ENCODE measurements at regions not wholly inside any gene's neighbourhood (a gene's known extent, or its start where the extent isn't known, plus 50 kb on each side); places are given as distances from the start of the nearest gene placed in this dataset.

DNA sequence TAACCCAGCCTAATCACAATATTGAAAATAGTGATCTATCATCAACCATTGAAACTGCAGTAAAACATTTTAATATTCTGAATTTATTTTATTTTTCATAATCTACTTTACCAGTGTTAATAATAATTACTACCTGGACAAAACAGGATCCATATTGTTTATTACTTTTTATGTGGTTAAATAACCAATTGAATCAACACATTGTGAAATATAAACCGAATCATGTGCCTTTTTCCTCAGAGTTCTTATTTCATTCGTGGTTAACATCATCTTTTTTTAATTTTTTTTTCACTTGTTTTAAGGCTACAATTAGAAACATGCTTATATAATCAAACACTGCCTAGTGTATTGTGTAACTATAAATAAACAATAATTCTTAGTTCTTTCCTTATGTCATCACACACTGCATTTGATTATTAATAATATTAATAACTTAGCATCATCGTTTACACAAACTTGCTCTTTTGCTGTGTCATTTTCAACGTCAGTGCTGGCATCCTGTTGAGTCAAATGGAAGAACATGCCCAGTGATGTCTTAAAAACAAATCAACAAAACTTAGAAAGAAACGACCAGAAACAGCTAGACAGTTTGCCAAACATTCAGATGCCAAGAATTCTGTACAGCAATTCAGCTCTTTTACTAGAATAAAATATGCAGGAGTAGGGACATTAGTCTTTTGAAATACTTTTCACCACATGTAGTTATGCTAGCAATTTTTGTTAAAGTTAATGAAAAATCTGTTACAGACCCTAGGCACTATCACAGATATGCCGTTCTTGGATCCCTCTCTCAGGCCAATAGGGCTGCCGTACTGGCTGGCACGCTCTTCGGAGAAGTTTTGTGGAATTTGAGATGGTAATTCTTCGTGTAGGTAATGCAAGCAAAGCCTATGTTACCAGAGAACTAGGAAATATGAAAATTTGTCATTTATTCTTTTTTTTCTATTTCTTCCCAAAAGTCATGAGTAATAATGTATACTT is 330.4 kb upstream of the SEMA3A start:
- no peak for TF ChIP-seq FOXM1 (IDR thresholded peaks at IDR 0.05; ENCODE audit: low read depth)
- H3K4me2 ChIP-seq: no peak overlapping the region
- ChIA-PET POLR2A (no interaction called here), CTCF (no interaction called here)
- no peaks in the 10 kb centered on the region; the same call in 1 of the 2 replicates for H3K9me2 ChIP-seq
- no peaks in the 10 kb centered on the region for H3K9me3 ChIP-seq
- no peak overlapping the region for H3K4me3 ChIP-seq (ENCODE audit: low read depth in 2 of 2, low read length in 1 of 2)
- H4K20me1 ChIP-seq (ENCODE audit: insufficient read depth): no peaks in the 10 kb centered on the region
- no peaks in the 10 kb centered on the region for H3F3A ChIP-seq (replicated peaks; ENCODE audit: insufficient read depth)
- H3K9ac ChIP-seq: no peak overlapping the region
- no peaks in the 10 kb centered on the region for H3K79me2 ChIP-seq (ENCODE audit: insufficient read depth)
- no peaks in the 10 kb centered on the region for H3K27me3 ChIP-seq (ENCODE audit: insufficient read depth)
- H3K4me1 ChIP-seq (ENCODE audit: control insufficient read depth in 1 of 2, insufficient read depth in 2 of 2, low read depth in 1 of 2, low read length in 1 of 2): peaks cover 0 to 9% of the 10 kb centered on the region in 2 experiments; a peak in 2 of 4 replicates
- 0 out of 2 replicates have a peak overlapping the region, but pooled peaks have one; percentile 0 for H2AFZ ChIP-seq (ENCODE audit: low read depth)
- no peak for DNase-seq
- no peak overlapping the region; a peak in 1 of 4 replicates for H3K27ac ChIP-seq (ENCODE audit: low read depth in 2 of 2, low read length in 1 of 2)
- WGBS (ENCODE audit: low lambda C conversion rate): 80% methylated on average over 10 of the region's 10 CpGs
- peaks cover 0 to 3% of the 10 kb centered on the region in 2 experiments for H3K36me3 ChIP-seq (replicated peaks in 1 of 2; ENCODE audit: control insufficient read depth in 1 of 2, insufficient read depth in 2 of 2, low read length in 1 of 2)

DNA sequence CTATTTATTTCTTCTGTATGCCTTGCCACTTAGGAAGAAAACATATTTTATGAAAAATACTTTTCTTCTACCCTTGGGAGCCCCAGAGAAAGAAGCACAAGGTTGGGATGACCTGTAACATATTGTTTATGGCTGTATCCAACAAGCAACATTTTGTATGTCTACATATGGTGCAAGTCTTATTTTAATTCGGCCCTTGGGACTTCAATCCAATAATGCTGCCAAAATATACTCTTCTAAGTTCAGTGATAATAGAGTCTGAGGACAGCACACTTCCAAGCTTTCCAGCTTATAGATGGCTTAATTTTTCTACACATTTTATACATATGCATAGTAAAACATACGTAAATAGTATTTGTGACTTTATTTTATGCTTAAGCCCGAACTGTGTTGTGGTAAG is 318.5 kb upstream of the SEMA3A start:
- H3K4me2 ChIP-seq: no peak overlapping the region
- no peaks in the 10 kb centered on the region for H3K27me3 ChIP-seq (ENCODE audit: insufficient read depth)
- H3K4me1 ChIP-seq (ENCODE audit: control insufficient read depth in 1 of 2, insufficient read depth in 2 of 2, low read depth in 1 of 2, low read length in 1 of 2): no peaks in the 10 kb centered on the region; a peak in 1 of 4 replicates
- no peaks in the 10 kb centered on the region for H3F3A ChIP-seq (replicated peaks; ENCODE audit: insufficient read depth)
- no peaks in the 10 kb centered on the region for H3K36me3 ChIP-seq (replicated peaks in 1 of 2; ENCODE audit: control insufficient read depth in 1 of 2, insufficient read depth in 2 of 2, low read length in 1 of 2)
- no peak overlapping the region for H3K9ac ChIP-seq
- H3K9me3 ChIP-seq: no peaks in the 10 kb centered on the region
- H2AFZ ChIP-seq (ENCODE audit: low read depth): no peak overlapping the region
- TF ChIP-seq, protein P1, sequence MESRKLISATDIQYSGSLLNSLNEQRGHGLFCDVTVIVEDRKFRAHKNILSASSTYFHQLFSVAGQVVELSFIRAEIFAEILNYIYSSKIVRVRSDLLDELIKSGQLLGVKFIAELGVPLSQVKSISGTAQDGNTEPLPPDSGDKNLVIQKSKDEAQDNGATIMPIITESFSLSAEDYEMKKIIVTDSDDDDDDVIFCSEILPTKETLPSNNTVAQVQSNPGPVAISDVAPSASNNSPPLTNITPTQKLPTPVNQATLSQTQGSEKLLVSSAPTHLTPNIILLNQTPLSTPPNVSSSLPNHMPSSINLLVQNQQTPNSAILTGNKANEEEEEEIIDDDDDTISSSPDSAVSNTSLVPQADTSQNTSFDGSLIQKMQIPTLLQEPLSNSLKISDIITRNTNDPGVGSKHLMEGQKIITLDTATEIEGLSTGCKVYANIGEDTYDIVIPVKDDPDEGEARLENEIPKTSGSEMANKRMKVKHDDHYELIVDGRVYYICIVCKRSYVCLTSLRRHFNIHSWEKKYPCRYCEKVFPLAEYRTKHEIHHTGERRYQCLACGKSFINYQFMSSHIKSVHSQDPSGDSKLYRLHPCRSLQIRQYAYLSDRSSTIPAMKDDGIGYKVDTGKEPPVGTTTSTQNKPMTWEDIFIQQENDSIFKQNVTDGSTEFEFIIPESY (IDR thresholded peaks at IDR 0.05; ENCODE audit: borderline replicate concordance, low read depth): no peak
- TF ChIP-seq FOSL2 (IDR thresholded peaks at IDR 0.05; ENCODE audit: borderline replicate concordance, low read depth) (no peak), YY1 (IDR thresholded peaks at IDR 0.05; ENCODE audit: low read depth) (no peak), RAD21 (IDR thresholded peaks at IDR 0.05; ENCODE audit: low read length) (no peak), JUND (IDR thresholded peaks at IDR 0.05) (no peak), NRF1 (IDR thresholded peaks at IDR 0.05; ENCODE audit: low read depth, low read length) (no peak), MXI1 (IDR thresholded peaks at IDR 0.05; ENCODE audit: low read depth, low read length) (no peak), RXRA (IDR thresholded peaks at IDR 0.05; ENCODE audit: borderline replicate concordance, low read depth) (no peak), USF2 (IDR thresholded peaks at IDR 0.05; ENCODE audit: borderline replicate concordance, low read depth, low read length) (no peak), TAF1 (IDR thresholded peaks at IDR 0.05; ENCODE audit: borderline replicate concordance, low read depth, low read length) (no peak), FOXM1 (IDR thresholded peaks at IDR 0.05; ENCODE audit: low read depth) (no peak), MAX (IDR thresholded peaks at IDR 0.05; ENCODE audit: low read depth) (no peak), ELF1 (IDR thresholded peaks at IDR 0.05) (no peak), TCF12 (IDR thresholded peaks at IDR 0.05) (no peak), NFIC (IDR thresholded peaks at IDR 0.05; ENCODE audit: borderline replicate concordance) (no peak)
- H3K9me2 ChIP-seq: no peaks in the 10 kb centered on the region
- ChIA-PET POLR2A (no interaction called here), CTCF (no interaction called here)
- no peak overlapping the region for H3K4me3 ChIP-seq (ENCODE audit: low read depth in 2 of 2, low read length in 1 of 2)
- no peak overlapping the region for H3K27ac ChIP-seq (ENCODE audit: low read depth in 2 of 2, low read length in 1 of 2)
- 87% methylated on average over 3 of the region's 3 CpGs for WGBS (ENCODE audit: low lambda C conversion rate)
- H3K79me2 ChIP-seq (ENCODE audit: insufficient read depth): no peaks in the 10 kb centered on the region
- no peak for DNase-seq
- no peaks in the 10 kb centered on the region for H4K20me1 ChIP-seq (ENCODE audit: insufficient read depth)
